ENCODE measurements at regions not wholly inside any gene's neighbourhood (a gene's known extent, or its start where the extent isn't known, plus 50 kb on each side); places are given as distances from the start of the nearest gene placed in this dataset.
A peak's percentile ranks its signal among the peaks of the same experiment; 100 is the strongest.
"Not testable (repeated sequence)": the region's sequence is repeated elsewhere in the genome, so short reads cannot be mapped to it uniquely, and the experiment has no call there.

- not testable (repeated sequence) for H3K4me3 Mint-ChIP-seq, DNase-seq
Measured at GRCh38 chr15:22002711-22003110, 77.6 kb upstream of the OR4M2 start.

GRCh38 chr15:21989117-21989516 lies 91.2 kb upstream of the OR4M2 start:
- not testable (repeated sequence) for H3K4me3 Mint-ChIP-seq; H3K4me1 Mint-ChIP-seq (ENCODE audit: low read depth); H3K9me3 Mint-ChIP-seq; H3K27me3 Mint-ChIP-seq (ENCODE audit: low read depth); H3K36me3 Mint-ChIP-seq (ENCODE audit: insufficient read depth); DNase-seq
- peak in 1 of 2 donors; percentile 50 for ATAC-seq

More at GRCh38 chr15:22002711-22003110, 77.6 kb upstream of the OR4M2 start:
- H3K27me3 Mint-ChIP-seq (ENCODE audit: low read depth); ATAC-seq; H3K36me3 Mint-ChIP-seq (ENCODE audit: insufficient read depth); H3K4me1 Mint-ChIP-seq (ENCODE audit: low read depth); H3K9me3 Mint-ChIP-seq: not testable (repeated sequence)

GRCh38 chr15:21983820-21984219 lies 96.5 kb upstream of the OR4M2 start:
- H3K36me3 Mint-ChIP-seq (ENCODE audit: insufficient read depth); H3K9me3 Mint-ChIP-seq; ATAC-seq; DNase-seq; H3K4me1 Mint-ChIP-seq (ENCODE audit: low read depth); H3K27me3 Mint-ChIP-seq (ENCODE audit: low read depth); H3K4me3 Mint-ChIP-seq: not testable (repeated sequence)

GRCh38 chr15:21979960-21980359 lies 100.4 kb upstream of the OR4M2 start:
- not testable (repeated sequence) for ATAC-seq; DNase-seq; H3K4me3 Mint-ChIP-seq; H3K9me3 Mint-ChIP-seq; H3K4me1 Mint-ChIP-seq (ENCODE audit: low read depth); H3K36me3 Mint-ChIP-seq (ENCODE audit: insufficient read depth); H3K27me3 Mint-ChIP-seq (ENCODE audit: low read depth)

- not testable (repeated sequence) for ATAC-seq; H3K4me3 Mint-ChIP-seq; H3K4me1 Mint-ChIP-seq (ENCODE audit: low read depth); H3K36me3 Mint-ChIP-seq (ENCODE audit: insufficient read depth); H3K27me3 Mint-ChIP-seq (ENCODE audit: low read depth); H3K9me3 Mint-ChIP-seq; DNase-seq
Measured at GRCh38 chr15:21953713-21954112, 76.2 kb upstream of the POTEB start.

GRCh38 chr15:21940302-21940701 lies 62.8 kb upstream of the POTEB start:
- ATAC-seq; H3K36me3 Mint-ChIP-seq (ENCODE audit: insufficient read depth); DNase-seq; H3K27me3 Mint-ChIP-seq (ENCODE audit: low read depth); H3K9me3 Mint-ChIP-seq; H3K4me3 Mint-ChIP-seq; H3K4me1 Mint-ChIP-seq (ENCODE audit: low read depth): not testable (repeated sequence)
